PC-3 (cell line): ENCODE measurements at regions not wholly inside any gene's neighbourhood (a gene's known extent, or its start where the extent isn't known, plus 50 kb on each side); places are given as distances from the start of the nearest gene placed in this dataset.

Source experiments
- EZH2 ChIP-seq: fragments of 300-600 bp; sonication (generic); IDR thresholded peaks from one replicate; pipeline ENCODE4 v1.6.1; 2017; ENCODE audit warnings: antibody characterized with exemption, mild to moderate bottlenecking, low read length; ENCODE audit not compliant: unreplicated experiment
- EZH2phosphoT487 ChIP-seq: fragments of 300-600 bp; sonication (generic); IDR thresholded peaks from 2 replicates; pipeline ENCODE4 v1.6.1; 2018; ENCODE audit warnings: mild to moderate bottlenecking, antibody characterized with exemption, low read length, borderline replicate concordance
- TF ChIP-seq, protein P1 (sequence below): fragments of 300-600 bp; sonication (generic); conservative IDR thresholded peaks from 2 replicates; pipeline ENCODE4 v1.5.1; 2017; ENCODE audit warnings: antibody characterized with exemption, low read depth, mild to moderate bottlenecking, low read length

DNA sequence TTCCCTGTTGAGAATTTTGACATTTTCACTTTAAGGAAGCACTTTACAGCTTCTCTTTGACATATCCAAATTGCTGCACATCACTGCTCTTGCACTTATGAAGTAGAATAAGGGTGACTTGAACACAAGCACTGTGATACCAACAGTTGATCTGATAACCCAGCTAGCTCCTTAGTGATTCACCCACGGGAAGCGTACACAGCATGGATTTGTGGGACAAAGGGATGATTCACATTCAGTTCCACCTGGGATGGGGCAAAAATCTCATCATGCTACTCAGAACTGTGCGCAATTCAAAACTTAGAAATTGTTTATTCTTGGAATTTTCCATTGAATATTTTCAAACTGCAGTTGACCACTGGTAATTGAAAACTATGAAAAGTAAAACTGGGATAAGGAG, 1565.5 kb upstream of the CDH9 start:
- TF ChIP-seq, protein P1, sequence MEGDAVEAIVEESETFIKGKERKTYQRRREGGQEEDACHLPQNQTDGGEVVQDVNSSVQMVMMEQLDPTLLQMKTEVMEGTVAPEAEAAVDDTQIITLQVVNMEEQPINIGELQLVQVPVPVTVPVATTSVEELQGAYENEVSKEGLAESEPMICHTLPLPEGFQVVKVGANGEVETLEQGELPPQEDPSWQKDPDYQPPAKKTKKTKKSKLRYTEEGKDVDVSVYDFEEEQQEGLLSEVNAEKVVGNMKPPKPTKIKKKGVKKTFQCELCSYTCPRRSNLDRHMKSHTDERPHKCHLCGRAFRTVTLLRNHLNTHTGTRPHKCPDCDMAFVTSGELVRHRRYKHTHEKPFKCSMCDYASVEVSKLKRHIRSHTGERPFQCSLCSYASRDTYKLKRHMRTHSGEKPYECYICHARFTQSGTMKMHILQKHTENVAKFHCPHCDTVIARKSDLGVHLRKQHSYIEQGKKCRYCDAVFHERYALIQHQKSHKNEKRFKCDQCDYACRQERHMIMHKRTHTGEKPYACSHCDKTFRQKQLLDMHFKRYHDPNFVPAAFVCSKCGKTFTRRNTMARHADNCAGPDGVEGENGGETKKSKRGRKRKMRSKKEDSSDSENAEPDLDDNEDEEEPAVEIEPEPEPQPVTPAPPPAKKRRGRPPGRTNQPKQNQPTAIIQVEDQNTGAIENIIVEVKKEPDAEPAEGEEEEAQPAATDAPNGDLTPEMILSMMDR, result no peak
- TF ChIP-seq EZH2 (no peak), EZH2phosphoT487 (no peak)
